ENCODE measurements at regions not wholly inside any gene's neighbourhood (a gene's known extent, or its start where the extent isn't known, plus 50 kb on each side); places are given as distances from the start of the nearest gene placed in this dataset.

- no peak for TF ChIP-seq EP300 (IDR thresholded peaks at IDR 0.05; ENCODE audit: borderline replicate concordance)
- TF ChIP-seq MAX (IDR thresholded peaks at IDR 0.05), result no peak
- TF ChIP-seq EGR1 (IDR thresholded peaks at IDR 0.05), result no peak
- no peak for TF ChIP-seq CEBPB (IDR thresholded peaks at IDR 0.05)
- TF ChIP-seq REST (IDR thresholded peaks at IDR 0.05; ENCODE audit: low read depth), result no peak
- no peak for TF ChIP-seq YY1 (IDR thresholded peaks at IDR 0.05; ENCODE audit: low read depth)
- TF ChIP-seq FOXM1 (IDR thresholded peaks at IDR 0.05; ENCODE audit: borderline replicate concordance, low read depth), result no peak
Observed at GRCh38 chr14:22393796-22394195, 195.2 kb downstream of the DAD1 start.
